Uterus (tissue), 3 donors: ENCODE measurements at regions not wholly inside any gene's neighbourhood (a gene's known extent, or its start where the extent isn't known, plus 50 kb on each side); places are given as distances from the start of the nearest gene placed in this dataset.

Experiments
- DNase-seq, 2 donors: peaks; one replicate each; pipeline ENCODE4 v3.0.0-alpha.2; 2019 to 2020
- H3K27ac ChIP-seq, 2 donors: fragments of 200-600 bp; sonication (generic); 1 replicate in 1 of 2; 2 replicates in 1 of 2; pipeline ENCODE4 v1.5.1; 2016 to 2018
- H3K27me3 ChIP-seq, 2 donors: fragments of 200-600 bp; sonication (generic); one replicate each; pipeline ENCODE4 v1.5.1; 2018 to 2019; ENCODE audit warnings: control low read depth in 1 of 2
- H3K36me3 ChIP-seq, 2 donors: fragments of 200-600 bp; sonication (generic); one replicate each; pipeline ENCODE4 v1.5.1; 2019; ENCODE audit warnings: control low read depth in 1 of 2
- H3K4me1 ChIP-seq, 2 donors: fragments of 200-600 bp; sonication (generic); one replicate each; pipeline ENCODE4 v1.5.1; 2018 to 2019; ENCODE audit warnings: control low read depth in 1 of 2
- H3K4me3 ChIP-seq, 2 donors: fragments of 200-600 bp; sonication (generic); 1 replicate in 1 of 2; 2 replicates in 1 of 2; pipeline ENCODE4 v1.5.1; 2018 to 2019; ENCODE audit warnings: mild to moderate bottlenecking in 1 of 2
- H3K9me3 ChIP-seq, 2 donors: fragments of 200-600 bp; sonication (generic); one replicate each; pipeline ENCODE4 v1.5.1; 2019; ENCODE audit warnings: control low read depth in 1 of 2
- CTCF ChIP-seq, 4 experiments: fragments of 200-600 bp in 2 of 4; fragments of 450-650 bp in 2 of 4; sonication (generic) in 2 of 4; IDR thresholded peaks; one replicate each; pipeline ENCODE4 v1.5.1; 2016 to 2019; ENCODE audit warnings: antibody characterized with exemption in 4 of 4, mild to moderate bottlenecking in 2 of 4, moderate library complexity in 1 of 4
- POLR2A ChIP-seq, 2 donors: fragments of 450-650 bp; IDR thresholded peaks; one replicate each; pipeline ENCODE4 v1.6.1; 2016; ENCODE audit warnings: antibody characterized with exemption in 2 of 2, mild to moderate bottlenecking in 1 of 2, moderate library complexity in 1 of 2
- intact Hi-C: fragments of 100-400 bp; cut with DNase I; formaldehyde crosslinking; loops from one replicate; pipeline ENCODE4 v1.15.1; 2023; ENCODE audit warnings: low total_unique reads
- donor health status: DM: yes; HTN: yes; CAD: no.

GRCh38 chr4:29319663-29320340 lies 1400.4 kb upstream of the PCDH7 start:
- Histone ChIP-seq H3K9me3 (no peaks in the 10 kb centered on the region), H3K4me3 (no peak overlapping the region), H3K36me3 (no peaks in the 10 kb centered on the region), H3K27ac (no peak overlapping the region), H3K4me1 (no peaks in the 10 kb centered on the region), H3K27me3 (no peaks in the 10 kb centered on the region)
- TF ChIP-seq CTCF (IDR thresholded peaks at IDR 0.05), result no peak
- no peak for TF ChIP-seq POLR2A (IDR thresholded peaks at IDR 0.05)
- no peak for DNase-seq
- intact Hi-C loops, result no loop called here

- Histone ChIP-seq H3K4me1 (no peaks in the 10 kb centered on the region), H3K4me3 (no peak overlapping the region), H3K36me3 (no peaks in the 10 kb centered on the region), H3K9me3 (no peaks in the 10 kb centered on the region), H3K27me3 (no peaks in the 10 kb centered on the region), H3K27ac (no peak overlapping the region)
- TF ChIP-seq POLR2A (IDR thresholded peaks at IDR 0.05) (no peak), CTCF (IDR thresholded peaks at IDR 0.05) (no peak)
- no peak for DNase-seq
- intact Hi-C loops, result no loop called here
Measured at GRCh38 chr4:29320947-29321620, 1399.1 kb upstream of the PCDH7 start.

- Histone ChIP-seq H3K27ac (no peak overlapping the region), H3K4me1 (no peaks in the 10 kb centered on the region), H3K36me3 (no peaks in the 10 kb centered on the region), H3K9me3 (no peaks in the 10 kb centered on the region), H3K27me3 (no peaks in the 10 kb centered on the region), H3K4me3 (no peak overlapping the region)
- intact Hi-C loops, result no loop called here
- DNase-seq, result no peak
- TF ChIP-seq CTCF (IDR thresholded peaks at IDR 0.05) (no peak), POLR2A (IDR thresholded peaks at IDR 0.05) (no peak)
Measured at GRCh38 chr4:29326004-29326403, 1394.2 kb upstream of the PCDH7 start.

- H3K27ac ChIP-seq, result no peak overlapping the region
- H3K4me3 ChIP-seq, result no peak overlapping the region
- TF ChIP-seq POLR2A (IDR thresholded peaks at IDR 0.05), result no peak
- no peak for TF ChIP-seq CTCF (IDR thresholded peaks at IDR 0.05)
- no peaks in the 10 kb centered on the region for H3K4me1 ChIP-seq
- intact Hi-C loops, result no loop called here
- H3K36me3 ChIP-seq, result no peaks in the 10 kb centered on the region
- no peaks in the 10 kb centered on the region for H3K9me3 ChIP-seq
- H3K27me3 ChIP-seq, result no peaks in the 10 kb centered on the region
- DNase-seq, result no peak
Measured at GRCh38 chr4:29326816-29327215, 1393.4 kb upstream of the PCDH7 start.

GRCh38 chr4:29336861-29337260 lies 1383.3 kb upstream of the PCDH7 start:
- intact Hi-C loops, result no loop called here
- H3K9me3 ChIP-seq, result no peaks in the 10 kb centered on the region
- DNase-seq, result no peak

More at GRCh38 chr4:29336861-29337260, 1383.3 kb upstream of the PCDH7 start:
- Histone ChIP-seq H3K36me3 (no peaks in the 10 kb centered on the region), H3K4me1 (no peaks in the 10 kb centered on the region), H3K4me3 (no peak overlapping the region), H3K27me3 (no peaks in the 10 kb centered on the region), H3K27ac (no peak overlapping the region)
- TF ChIP-seq CTCF (IDR thresholded peaks at IDR 0.05) (no peak), POLR2A (IDR thresholded peaks at IDR 0.05) (no peak)
